ENCODE measurements at regions not wholly inside any gene's neighbourhood (a gene's known extent, or its start where the extent isn't known, plus 50 kb on each side); places are given as distances from the start of the nearest gene placed in this dataset.
"Not testable (repeated sequence)": the region's sequence is repeated elsewhere in the genome, so short reads cannot be mapped to it uniquely, and the experiment has no call there.

DNA sequence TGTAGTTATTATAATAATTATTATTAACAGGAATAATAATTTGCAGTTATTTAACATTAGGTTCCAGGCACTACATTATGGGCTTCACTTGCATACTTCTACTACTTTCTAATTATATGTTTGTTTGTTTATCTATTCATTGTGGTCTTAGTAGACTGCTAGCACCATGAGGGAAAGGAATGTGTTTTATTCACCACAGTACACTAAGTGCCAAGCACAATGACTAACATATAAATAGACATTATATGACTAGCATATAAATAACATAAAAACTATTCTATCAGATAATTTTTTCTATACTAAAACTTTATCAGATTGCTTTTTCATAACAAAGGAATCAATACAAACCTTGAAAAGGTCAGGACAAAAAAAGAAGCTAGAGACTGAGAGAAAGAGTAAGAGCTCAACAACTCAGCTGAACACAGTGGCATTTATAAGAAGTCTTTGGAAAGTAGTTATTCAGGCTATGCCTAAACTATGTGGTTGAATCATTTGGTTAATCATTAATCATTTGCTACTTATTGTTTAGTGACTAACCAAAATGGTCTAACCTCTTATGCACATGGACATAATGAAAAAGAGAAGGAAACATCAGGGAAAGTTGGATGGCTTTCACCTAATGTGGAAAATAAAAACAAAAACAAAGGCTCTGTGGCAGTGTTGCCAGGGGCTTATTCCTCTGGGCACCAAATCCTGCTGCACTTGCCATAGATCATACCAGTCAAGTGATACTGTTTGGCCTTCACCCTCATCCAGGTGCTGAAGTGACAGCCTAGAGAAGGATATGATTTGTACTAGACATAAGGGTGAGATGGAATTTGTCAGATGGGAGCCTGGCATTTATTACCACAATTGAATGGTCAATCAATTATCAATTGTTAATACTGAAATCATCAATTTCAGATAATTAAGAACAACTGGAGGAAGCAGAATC is 174.9 kb downstream of the ETAA1 start:
- DNase-seq, result no peak

GRCh38 chr2:67572721-67573435 is 175.7 kb downstream of the ETAA1 start:
- no peak for DNase-seq

DNA sequence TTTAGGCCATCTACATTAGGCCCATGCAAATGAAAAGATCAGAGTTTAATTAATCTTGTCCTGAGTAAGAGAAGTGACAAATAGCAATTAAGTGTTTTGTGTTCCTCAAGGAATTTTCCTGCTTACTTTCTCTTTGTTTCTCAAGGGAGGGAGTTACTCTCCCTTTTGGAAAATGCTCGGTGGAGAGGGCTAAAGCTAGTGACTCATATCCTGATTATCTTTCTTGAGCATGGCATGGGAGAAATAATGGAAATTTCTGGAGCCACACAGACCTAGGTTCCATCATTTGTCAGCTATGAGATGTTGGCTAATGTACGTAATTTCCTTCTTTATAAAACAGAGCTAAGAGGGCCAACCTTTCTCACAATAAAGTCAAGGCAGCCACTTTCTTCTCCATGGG is 177.1 kb downstream of the ETAA1 start:
- no peak for DNase-seq

- DNase-seq, result no peak
Measured at GRCh38 chr2:67576226-67576625, 179.1 kb downstream of the ETAA1 start.

DNA sequence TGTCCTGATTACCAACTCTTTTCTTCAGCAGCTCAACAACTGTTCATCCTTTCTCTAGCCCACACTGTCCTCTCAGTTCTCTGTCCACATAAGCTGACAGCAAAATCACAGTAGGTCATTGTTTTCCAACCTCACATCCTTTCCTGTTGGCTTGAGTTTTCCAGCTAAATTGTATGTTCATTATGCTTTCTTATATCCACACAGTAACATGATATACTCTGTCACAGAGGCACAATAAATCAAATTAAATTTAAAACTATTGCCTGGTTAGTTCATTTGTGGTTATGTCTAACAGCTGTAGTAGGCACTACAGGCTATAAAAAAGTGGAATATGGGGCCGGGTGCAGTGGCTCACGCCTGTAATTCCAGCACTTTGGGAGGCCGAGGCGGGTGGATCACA is 179.9 kb downstream of the ETAA1 start:
- DNase-seq, result no peak

- no peak for DNase-seq
Measured at GRCh38 chr2:67579216-67579615, 182.1 kb downstream of the ETAA1 start.

GRCh38 chr2:67579806-67580205 is 182.7 kb downstream of the ETAA1 start:
- DNase-seq, result no peak

GRCh38 chr2:67581751-67582150 is 184.6 kb downstream of the ETAA1 start:
- no peak for DNase-seq

DNA sequence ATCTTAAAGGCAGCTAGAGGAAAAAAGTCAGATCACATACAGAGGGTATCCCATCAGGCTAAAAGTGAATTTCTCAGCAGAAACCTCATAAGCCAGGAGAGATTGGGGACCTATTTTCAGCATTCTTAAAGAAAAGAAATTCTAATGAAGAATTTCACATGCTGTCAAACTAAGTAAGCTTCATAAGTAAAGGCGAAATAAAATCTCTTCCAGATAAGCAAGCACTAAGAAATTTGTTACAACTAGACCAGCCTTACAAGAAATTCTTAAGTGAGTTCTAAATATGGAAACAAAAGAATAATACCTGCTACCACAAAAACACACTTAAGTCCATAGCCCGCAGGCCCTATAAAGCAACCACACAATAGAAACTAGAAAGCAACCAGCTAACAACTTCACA is 186.1 kb downstream of the ETAA1 start:
- no peak for DNase-seq

- no peak for DNase-seq
Measured at GRCh38 chr2:67585400-67585799, 188.3 kb downstream of the ETAA1 start.

DNA sequence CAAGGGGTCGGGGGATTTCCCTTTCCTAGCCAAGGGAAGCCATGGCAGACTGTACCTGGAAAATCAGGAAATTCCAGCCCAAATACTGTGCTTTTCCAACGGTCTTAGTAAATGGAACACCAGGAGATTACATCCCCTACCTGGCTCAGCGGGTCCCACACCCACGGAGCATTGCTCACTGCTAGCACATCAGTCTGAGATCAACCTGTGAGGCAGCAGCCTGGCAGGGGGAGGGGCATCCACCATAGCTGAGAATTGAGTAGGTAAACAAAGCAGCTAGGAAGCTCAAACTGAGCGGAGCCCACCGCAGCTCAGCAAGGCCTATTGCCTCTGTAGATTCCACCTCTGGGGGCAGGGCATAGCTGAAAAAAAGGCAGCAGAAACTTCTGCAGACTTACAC is 192.0 kb downstream of the ETAA1 start:
- DNase-seq, result not testable (repeated sequence)

DNA sequence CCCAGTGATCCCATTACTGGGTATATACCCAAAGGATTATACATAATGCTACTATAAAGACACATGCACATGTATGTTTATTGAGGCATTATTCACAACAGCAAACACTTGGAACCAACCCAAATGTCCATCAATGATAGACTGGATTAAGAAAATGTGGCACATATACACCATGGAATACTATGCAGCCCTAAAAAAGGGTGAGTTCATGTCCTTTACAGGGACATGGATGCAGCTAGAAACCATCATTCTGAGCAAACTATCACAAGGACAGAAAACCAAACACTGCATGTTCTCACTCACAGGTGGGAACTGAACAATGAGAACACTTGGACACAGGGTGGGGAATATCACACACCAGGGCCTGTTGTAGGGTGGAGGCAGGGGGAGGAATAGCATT is 197.4 kb downstream of the ETAA1 start:
- not testable (repeated sequence) for DNase-seq

- no peak for DNase-seq
Measured at GRCh38 chr2:67596871-67597270, 199.7 kb downstream of the ETAA1 start.

DNA sequence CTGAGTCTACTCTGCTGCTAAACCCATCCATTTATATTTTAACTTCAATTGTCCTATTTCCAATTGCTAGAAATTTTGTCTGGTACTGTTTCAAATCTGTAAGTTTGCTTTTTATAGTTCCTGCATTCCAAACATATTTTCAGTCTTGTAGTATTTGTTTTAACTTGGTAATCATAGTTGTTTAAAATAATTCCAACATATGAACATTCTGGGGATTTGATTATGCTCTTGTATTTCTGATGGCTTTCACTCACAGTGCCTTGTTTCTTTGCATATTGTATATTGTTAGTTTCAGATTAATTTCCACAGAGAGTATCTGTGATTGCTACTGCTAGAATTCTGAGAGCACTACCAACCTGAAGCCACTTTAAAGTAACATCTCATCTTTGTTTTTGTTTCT is 202.4 kb downstream of the ETAA1 start:
- DNase-seq, result no peak

DNA sequence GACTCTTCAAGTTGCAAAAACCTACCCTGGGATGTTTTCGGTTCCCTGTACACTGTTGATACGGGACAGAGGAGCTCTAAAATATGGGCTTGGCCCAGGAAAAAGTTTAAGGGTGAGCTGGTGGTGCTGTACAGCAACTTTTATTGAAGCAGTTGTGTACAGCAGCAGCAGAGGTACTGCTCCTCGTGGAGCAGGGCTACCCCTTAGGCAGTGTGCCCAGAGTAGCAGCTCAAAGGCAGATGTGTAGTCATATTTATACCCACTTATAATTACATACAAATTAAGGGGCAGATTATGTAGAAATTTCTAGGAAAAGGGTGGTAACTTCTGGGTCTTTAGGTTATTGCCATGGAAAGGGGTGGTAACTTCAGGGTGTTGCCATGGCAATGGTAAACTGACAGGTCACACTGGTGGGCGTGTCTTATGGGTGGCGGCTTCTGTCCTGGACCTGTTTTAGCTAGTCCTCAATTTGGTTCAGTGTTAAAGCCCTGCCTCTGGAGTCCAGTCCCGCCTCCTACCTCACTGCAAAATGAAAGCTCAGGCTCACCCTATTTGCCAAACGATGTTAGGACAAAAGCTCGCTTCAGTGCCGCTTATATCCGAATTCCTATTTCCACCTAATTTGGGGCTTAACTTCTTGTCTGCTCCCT is 203.2 kb downstream of the ETAA1 start:
- DNase-seq, result no peak

DNA sequence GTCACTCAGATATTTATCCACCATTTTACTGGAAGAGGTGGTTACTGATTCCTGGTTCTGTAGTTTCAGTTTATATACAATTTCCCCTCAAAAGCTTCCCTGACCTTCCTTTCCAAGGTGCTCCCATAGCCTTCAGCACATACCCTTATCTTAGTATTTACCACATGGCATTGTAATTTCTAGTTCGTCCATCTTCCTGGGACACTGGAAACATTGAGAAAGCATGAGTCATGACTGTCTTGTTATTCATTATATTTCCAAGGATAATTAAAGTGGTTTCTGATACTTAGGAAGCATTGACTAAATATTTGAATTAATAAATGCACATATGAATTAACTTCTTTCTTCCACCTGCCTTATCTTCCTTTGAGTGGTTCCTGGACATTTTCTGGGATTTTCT is 203.8 kb downstream of the ETAA1 start:
- DNase-seq, result no peak

GRCh38 chr2:67604360-67604759 is 207.2 kb downstream of the ETAA1 start:
- no peak for DNase-seq

GRCh38 chr2:67612576-67613042 is 215.5 kb downstream of the ETAA1 start:
- DNase-seq, result no peak

- DNase-seq, result no peak
Measured at GRCh38 chr2:67613227-67613626, 216.1 kb downstream of the ETAA1 start.

DNA sequence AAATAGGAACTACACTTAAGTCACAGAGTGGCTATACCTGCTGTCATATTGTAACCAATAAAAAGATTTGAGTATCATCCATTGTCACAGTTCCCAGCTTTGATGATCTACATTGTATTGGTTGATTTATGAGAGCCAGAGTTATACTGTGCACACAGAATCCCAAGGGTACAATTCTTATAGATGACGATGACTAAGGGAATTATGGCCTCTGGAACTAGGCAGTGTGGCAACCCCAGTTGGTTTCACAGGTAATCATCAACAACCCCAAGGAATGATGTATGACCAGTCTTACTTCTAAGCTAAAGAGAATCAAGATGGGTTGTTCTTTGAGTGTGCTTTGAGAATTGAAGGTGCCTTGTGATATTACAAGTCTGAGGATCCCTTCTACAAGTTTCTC is 217.3 kb downstream of the ETAA1 start:
- no peak for DNase-seq

DNA sequence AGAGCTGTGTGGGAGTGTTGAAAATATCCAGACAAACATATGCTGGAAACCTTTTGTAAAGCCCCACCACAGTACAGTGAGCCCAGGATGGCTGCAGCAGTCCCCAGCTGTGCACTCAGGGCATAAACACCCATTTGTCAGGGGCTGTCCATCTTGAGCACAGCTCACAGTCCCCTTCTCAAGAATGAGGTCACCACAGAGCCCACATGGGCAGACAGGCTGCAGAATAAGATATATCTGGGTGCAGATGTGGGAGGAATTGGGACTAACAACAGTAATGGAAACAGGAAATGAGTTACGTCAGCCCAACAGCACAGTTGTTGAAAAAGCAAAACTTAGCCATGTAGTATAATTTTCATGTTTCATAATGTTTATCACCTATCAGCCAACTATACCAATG is 219.6 kb downstream of the ETAA1 start:
- no peak for DNase-seq

GRCh38 chr2:67619204-67619603 is 222.1 kb downstream of the ETAA1 start:
- DNase-seq, result no peak

- DNase-seq, result not testable (repeated sequence)
Measured at GRCh38 chr2:67623741-67624140, 226.6 kb downstream of the ETAA1 start.

DNA sequence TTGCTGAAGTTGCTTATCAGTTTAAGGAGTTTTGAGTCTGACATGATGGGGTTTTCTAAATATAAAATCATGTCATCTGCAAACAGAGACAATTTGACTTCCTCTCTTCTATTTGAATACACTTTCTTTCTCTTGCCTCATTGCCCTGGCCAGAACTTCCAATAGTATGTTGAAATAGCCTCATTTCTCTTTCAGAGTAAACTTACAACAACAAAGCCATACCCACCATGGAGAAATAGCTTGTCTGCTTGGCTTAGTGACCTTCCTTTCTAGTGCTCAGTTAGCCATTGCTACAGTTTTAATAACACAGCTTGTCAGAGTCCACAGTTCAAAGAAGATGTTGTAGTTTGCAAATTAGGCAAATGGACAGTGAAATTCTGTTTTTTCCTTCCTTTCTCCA is 228.0 kb downstream of the ETAA1 start:
- no peak for DNase-seq

All from stimulated activated CD8-positive, alpha-beta memory T cell treated with anti-CD3 and anti-CD28 coated beads, Interleukin-4, amount 100 ng/mL, for 48 hours (primary cell).